GM10266 (cell line): ENCODE measurements at regions not wholly inside any gene's neighbourhood (a gene's known extent, or its start where the extent isn't known, plus 50 kb on each side); places are given as distances from the start of the nearest gene placed in this dataset.
A peak's percentile ranks its signal among the peaks of the same experiment; 100 is the strongest.

ENCODE experiments used
- DNase-seq: peaks from one replicate; pipeline ENCODE4 v3.0.0; 2012; ENCODE audit errors: extremely low spot score
- CTCF ChIP-seq: IDR thresholded peaks from 2 replicates; pipeline ENCODE4 v1.5.1; 2012; ENCODE audit warnings: mild to moderate bottlenecking, low read depth; ENCODE audit not compliant: control insufficient read depth, insufficient read depth; ENCODE audit errors: missing control alignments

GRCh38 chr3:177585271-177585670, 388.0 kb upstream of the TBL1XR1 start:
- no peak for DNase-seq
- TF ChIP-seq CTCF = no peak

- DNase-seq = no peak
- no peak for TF ChIP-seq CTCF
Measured at GRCh38 chr3:177589041-177589650, 391.9 kb upstream of the TBL1XR1 start.

GRCh38 chr3:177589911-177590381, 392.7 kb upstream of the TBL1XR1 start:
- no peak for TF ChIP-seq CTCF
- DNase-seq = peak; percentile 31

GRCh38 chr3:177590826-177591225, 393.5 kb upstream of the TBL1XR1 start:
- DNase-seq = no peak
- no peak for TF ChIP-seq CTCF

GRCh38 chr3:177591379-177591778, 394.1 kb upstream of the TBL1XR1 start:
- TF ChIP-seq CTCF = no peak
- peak; percentile 24 for DNase-seq

- no peak for DNase-seq
- TF ChIP-seq CTCF = no peak
Measured at GRCh38 chr3:177594096-177594495, 396.8 kb upstream of the TBL1XR1 start.

- no peak for DNase-seq
- TF ChIP-seq CTCF = no peak
Measured at GRCh38 chr3:177595530-177596188, 398.4 kb upstream of the TBL1XR1 start.
